Bronchial epithelial cell (primary cell): ENCODE measurements at regions not wholly inside any gene's neighbourhood (a gene's known extent, or its start where the extent isn't known, plus 50 kb on each side); places are given as distances from the start of the nearest gene placed in this dataset.

Experiments
- DNase-seq: peaks from one replicate; pipeline ENCODE4 v3.0.0-alpha.2; 2010; ENCODE audit warnings: low read depth
- FAIRE-seq: peaks from 2 replicates; lab custom pipeline; 2011; peaks lifted over from hg19 to GRCh38; lab: Jason Lieb, UNC
- H3K27me3 ChIP-seq: 2 replicates; pipeline ENCODE4 v1.5.1; 2011; ENCODE audit warnings: low read length; ENCODE audit not compliant: control insufficient read depth, insufficient read depth
- H3K36me3 ChIP-seq: 2 replicates; pipeline ENCODE4 v1.5.1; 2011; ENCODE audit warnings: low read length; ENCODE audit not compliant: control insufficient read depth, insufficient read depth
- H3K4me3 ChIP-seq: 2 replicates; pipeline ENCODE4 v1.5.1; 2011; ENCODE audit warnings: mild to moderate bottlenecking, low read depth, low read length, control low read depth
- CTCF ChIP-seq: IDR thresholded peaks from 2 replicates; pipeline ENCODE4 v1.5.1; 2011; ENCODE audit warnings: mild to moderate bottlenecking, moderate library complexity, low read length, control low read depth, inconsistent platforms; ENCODE audit not compliant: insufficient read depth, severe bottlenecking

GRCh38 chr5:56447232-56447631 lies 214.1 kb upstream of the ANKRD55 start:
- FAIRE-seq, result no peak
- Histone ChIP-seq H3K36me3 (no peaks in the 10 kb centered on the region), H3K4me3 (no peak overlapping the region), H3K27me3 (no peaks in the 10 kb centered on the region)
- DNase-seq, result no peak
- no peak for TF ChIP-seq CTCF

- H3K27me3 ChIP-seq, result no peaks in the 10 kb centered on the region
- H3K4me3 ChIP-seq, result no peak overlapping the region
- TF ChIP-seq CTCF, result no peak
- no peak for FAIRE-seq
- no peaks in the 10 kb centered on the region for H3K36me3 ChIP-seq
- DNase-seq, result no peak
These were observed 213.6 kb upstream of the ANKRD55 start for GRCh38 chr5:56446728-56447127.

DNA sequence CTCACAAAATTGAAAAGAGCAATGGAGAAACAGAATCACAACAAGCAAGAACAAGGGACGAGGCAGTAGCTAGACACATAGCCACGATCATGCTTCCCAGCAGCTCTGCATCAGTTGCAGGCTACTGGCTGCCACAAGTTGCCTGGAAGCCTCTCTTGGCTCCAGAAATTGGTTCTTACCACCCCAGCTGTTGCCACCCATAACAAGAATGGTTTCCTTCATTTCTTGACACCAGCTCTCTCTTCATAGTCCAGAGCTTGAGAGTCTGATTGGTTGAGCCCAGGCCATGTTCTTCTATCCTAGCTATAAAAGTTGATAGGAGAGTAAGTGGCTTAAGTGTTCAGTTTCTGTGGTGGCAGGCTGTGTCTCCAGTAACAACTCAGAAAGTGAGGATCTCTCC lies 210.7 kb upstream of the ANKRD55 start:
- H3K27me3 ChIP-seq, result no peaks in the 10 kb centered on the region
- H3K4me3 ChIP-seq, result no peak overlapping the region
- no peak for FAIRE-seq
- no peaks in the 10 kb centered on the region for H3K36me3 ChIP-seq
- TF ChIP-seq CTCF, result no peak
- DNase-seq, result no peak

DNA sequence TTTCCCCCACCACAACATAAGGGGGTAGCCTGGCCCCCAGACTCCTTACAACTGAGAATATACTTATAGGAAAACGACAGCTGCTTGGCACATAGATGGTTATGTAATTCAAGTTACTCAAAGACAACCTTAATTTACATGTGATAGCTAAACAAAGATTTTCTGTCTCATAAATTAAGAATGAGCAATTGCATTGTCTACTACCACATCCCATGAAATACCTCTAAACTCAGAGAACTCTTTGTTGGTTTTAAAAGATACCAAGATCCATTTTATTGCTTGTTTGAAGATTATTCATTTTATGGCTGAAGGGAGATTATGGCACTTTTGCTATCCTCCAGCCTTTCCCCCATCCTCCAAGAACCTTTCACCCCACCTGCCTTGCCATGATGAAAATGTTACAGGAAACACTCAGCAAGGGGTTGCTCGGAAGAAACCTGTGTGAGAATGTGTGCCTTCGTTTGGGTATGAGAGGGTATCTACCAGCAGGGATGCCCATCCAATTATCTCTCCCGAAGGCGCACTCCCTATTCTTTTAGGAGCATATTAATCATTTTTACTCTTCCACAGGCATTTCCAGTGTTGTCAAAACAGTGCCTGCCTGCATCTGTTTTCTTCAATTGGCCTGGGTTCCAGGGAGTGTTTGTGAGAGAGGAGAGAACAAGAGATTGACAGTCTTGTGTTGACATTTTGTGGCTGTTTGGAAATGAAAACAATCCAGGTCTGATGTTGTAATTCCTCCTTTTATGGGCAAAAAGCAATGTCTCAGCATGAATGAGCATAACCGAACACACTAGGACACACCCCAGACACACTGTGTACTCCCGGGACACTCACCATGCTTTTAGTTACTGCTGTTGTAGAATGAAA lies 208.0 kb upstream of the ANKRD55 start:
- no peak overlapping the region for H3K4me3 ChIP-seq
- TF ChIP-seq CTCF, result no peak
- FAIRE-seq (peak; percentile 92), DNase-seq (peak; percentile 95)
- no peaks in the 10 kb centered on the region for H3K27me3 ChIP-seq
- no peaks in the 10 kb centered on the region for H3K36me3 ChIP-seq

DNA sequence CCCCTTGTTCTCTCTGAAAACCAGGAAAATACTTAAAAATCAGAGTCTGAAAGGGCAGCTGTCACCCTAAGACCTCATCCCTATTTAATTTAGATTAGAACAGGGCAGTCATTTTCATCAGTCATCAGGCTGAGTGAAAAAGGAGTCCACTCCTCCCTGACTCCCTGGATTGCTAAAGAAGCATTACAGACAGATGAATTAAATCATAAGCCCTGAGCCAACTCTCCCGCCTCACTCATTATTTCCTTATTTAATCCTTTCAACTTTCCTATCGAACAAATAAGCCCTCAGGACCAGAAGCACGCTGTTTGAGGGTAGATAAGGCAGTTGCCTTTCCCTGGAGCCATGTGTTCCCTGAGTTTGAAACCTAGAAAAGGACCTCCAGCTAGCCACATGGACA lies 201.9 kb upstream of the ANKRD55 start:
- Histone ChIP-seq H3K4me3 (no peak overlapping the region), H3K36me3 (no peaks in the 10 kb centered on the region), H3K27me3 (no peaks in the 10 kb centered on the region)
- no peak for TF ChIP-seq CTCF
- DNase-seq (no peak), FAIRE-seq (no peak)
